Liver (tissue), 8 donors: ENCODE measurements at regions not wholly inside any gene's neighbourhood (a gene's known extent, or its start where the extent isn't known, plus 50 kb on each side); places are given as distances from the start of the nearest gene placed in this dataset.

Experiments
- DNase-seq: peaks from one replicate; pipeline ENCODE4 v3.0.0-alpha.2; 2017; ENCODE audit warnings: low spot score
- H3K27ac ChIP-seq, 2 donors: one replicate each; pipeline ENCODE4 v1.7.0; 2013; ENCODE audit warnings: inconsistent platforms in 2 of 2, low read length in 2 of 2, control low read depth in 1 of 2, low read depth in 1 of 2, mild to moderate bottlenecking in 1 of 2
- H3K27me3 ChIP-seq, 4 donors: one replicate each; pipeline versions ENCODE4 v1.6.1 to v1.7.0; 2013; ENCODE audit warnings: low read length in 3 of 4, inconsistent platforms in 1 of 4, mild to moderate bottlenecking in 1 of 4, moderate library complexity in 1 of 4; ENCODE audit not compliant: control insufficient read depth in 4 of 4, insufficient read depth in 4 of 4
- H3K36me3 ChIP-seq, 4 donors: one replicate each; pipeline versions ENCODE4 v1.6.1 to v1.7.0; 2013; ENCODE audit warnings: low read length in 3 of 4, mild to moderate bottlenecking in 3 of 4, low read depth in 1 of 4, moderate library complexity in 1 of 4; ENCODE audit not compliant: control insufficient read depth in 4 of 4, insufficient read depth in 3 of 4
- H3K4me1 ChIP-seq, 4 donors: one replicate each; pipeline versions ENCODE4 v1.6.1 to v1.7.0; 2013; ENCODE audit warnings: low read length in 3 of 4, mild to moderate bottlenecking in 3 of 4, moderate library complexity in 1 of 4; ENCODE audit not compliant: control insufficient read depth in 4 of 4, insufficient read depth in 4 of 4
- H3K4me3 ChIP-seq, 3 donors: one replicate each; pipeline versions ENCODE4 v1.6.1 to v1.7.0; 2013; ENCODE audit warnings: low read length in 3 of 3, control low read depth in 1 of 3, low read depth in 1 of 3, mild to moderate bottlenecking in 1 of 3
- H3K9ac ChIP-seq, 2 donors: one replicate each; pipeline ENCODE4 v1.7.0; 2013; ENCODE audit warnings: low read length in 2 of 2, mild to moderate bottlenecking in 2 of 2, moderate library complexity in 2 of 2, control low read depth in 1 of 2, low read depth in 1 of 2
- H3K9me3 ChIP-seq, 4 donors: one replicate each; pipeline versions ENCODE4 v1.6.1 to v1.7.0; 2013; ENCODE audit warnings: low read length in 3 of 4; ENCODE audit not compliant: control insufficient read depth in 4 of 4
- ATF3 ChIP-seq: IDR thresholded peaks from 2 replicates; pipeline ENCODE4 v1.6.1; 2016; ENCODE audit warnings: antibody characterized with exemption
- CTCF ChIP-seq: fragments of 150-350 bp; IDR thresholded peaks from 2 replicates; pipeline ENCODE4 v1.5.1; 2017; ENCODE audit warnings: improper control_type of control experiment, low read depth, low read length; ENCODE audit not compliant: missing input control
- EGR1 ChIP-seq, 2 donors: IDR thresholded peaks; 2 replicates each; pipeline ENCODE4 v1.6.1; 2016 to 2018; ENCODE audit warnings: antibody characterized with exemption in 2 of 2, low read depth in 2 of 2
- FOXA1 ChIP-seq: IDR thresholded peaks from 2 replicates; pipeline ENCODE4 v1.6.1; 2016; ENCODE audit warnings: antibody characterized with exemption
- FOXA2 ChIP-seq: IDR thresholded peaks from 2 replicates; pipeline ENCODE4 v1.6.1; 2016; ENCODE audit warnings: antibody characterized with exemption
- GABPA ChIP-seq, 2 donors: IDR thresholded peaks in 1 of 2; conservative IDR thresholded peaks in 1 of 2; 2 replicates each; pipeline ENCODE4 v1.6.1; 2016; ENCODE audit warnings: antibody characterized with exemption in 2 of 2, mild to moderate bottlenecking in 1 of 2, moderate library complexity in 1 of 2
- HNF4A ChIP-seq, 2 donors: conservative IDR thresholded peaks; 2 replicates each; pipeline ENCODE4 v1.6.1; 2016; ENCODE audit warnings: antibody characterized with exemption in 2 of 2, mild to moderate bottlenecking in 2 of 2
- HNF4G ChIP-seq: IDR thresholded peaks from 2 replicates; pipeline ENCODE4 v1.6.1; 2016; ENCODE audit warnings: antibody characterized with exemption
- JUND ChIP-seq, 2 donors: IDR thresholded peaks; 2 replicates each; pipeline ENCODE4 v1.6.1; 2016; ENCODE audit warnings: antibody characterized with exemption in 2 of 2
- MAX ChIP-seq: IDR thresholded peaks from 2 replicates; pipeline ENCODE4 v1.6.1; 2016; ENCODE audit warnings: antibody characterized with exemption
- NR2F2 ChIP-seq: IDR thresholded peaks from 2 replicates; pipeline ENCODE4 v1.6.1; 2016; ENCODE audit warnings: antibody characterized with exemption
- RAD21 ChIP-seq, 2 donors: IDR thresholded peaks; 2 replicates each; pipeline ENCODE4 v1.6.1; 2016; ENCODE audit warnings: antibody characterized with exemption in 2 of 2, mild to moderate bottlenecking in 2 of 2
- REST ChIP-seq: IDR thresholded peaks from 2 replicates; pipeline ENCODE4 v1.6.1; 2016; ENCODE audit warnings: antibody characterized with exemption, mild to moderate bottlenecking
- RXRA ChIP-seq, 2 donors: IDR thresholded peaks; 2 replicates each; pipeline ENCODE4 v1.6.1; 2017 to 2018; ENCODE audit warnings: antibody characterized with exemption in 2 of 2, mild to moderate bottlenecking in 1 of 2
- SP1 ChIP-seq: IDR thresholded peaks from 2 replicates; pipeline ENCODE4 v1.6.1; 2018; ENCODE audit warnings: antibody characterized with exemption, mild to moderate bottlenecking
- TAF1 ChIP-seq: conservative IDR thresholded peaks from 2 replicates; pipeline ENCODE4 v1.6.1; 2016; ENCODE audit warnings: antibody characterized with exemption, mild to moderate bottlenecking
- YY1 ChIP-seq: IDR thresholded peaks from 2 replicates; pipeline ENCODE4 v1.6.1; 2016; ENCODE audit warnings: antibody characterized with exemption, mild to moderate bottlenecking
- ZBTB33 ChIP-seq: IDR thresholded peaks from 2 replicates; pipeline ENCODE4 v1.6.1; 2016; ENCODE audit warnings: antibody characterized with exemption
- WGBS: extraction: QIAGEN DNeasy Blood & Tissue Kit; methylation state at CpG from one replicate; pipeline ENCODE4 v1.1.7; 2013; 5-methylcytosine and 5-hydroxymethylcytosine counted together
- donor health status: healthy.
- donor health status: healthy.
- donor health status: healthy.
- donor health status: healthy.
- donor health status: healthy.

- Histone ChIP-seq H3K9me3 (peaks cover 0 to 2% (median 0%) of the 10 kb centered on the region in 4 donors), H3K4me3 (no peak overlapping the region), H3K27me3 (no peaks in the 10 kb centered on the region), H3K9ac (no peak overlapping the region), H3K36me3 (no peaks in the 10 kb centered on the region), H3K4me1 (no peaks in the 10 kb centered on the region), H3K27ac (no peak overlapping the region)
- TF ChIP-seq HNF4A (conservative IDR thresholded peaks at IDR 0.05), result no peak
- TF ChIP-seq CTCF, result no peak
- TF ChIP-seq ZBTB33, result no peak
- no peak for TF ChIP-seq MAX
- no peak for TF ChIP-seq JUND (IDR thresholded peaks at IDR 0.05)
- no peak for TF ChIP-seq HNF4G
- no peak for TF ChIP-seq YY1
- TF ChIP-seq NR2F2, result no peak
- no peak for TF ChIP-seq GABPA (IDR thresholded peaks at IDR 0.05 in 1 of 2, conservative IDR thresholded peaks at IDR 0.05 in 1 of 2)
- no peak for DNase-seq
- WGBS, result 71% methylated on average over 6 of the region's 6 CpGs
Observed at GRCh38 chr19:30865511-30865910, 483.7 kb downstream of the TSHZ3 start.

GRCh38 chr19:30864391-30865215, 484.6 kb downstream of the TSHZ3 start:
- Histone ChIP-seq H3K4me1 (no peaks in the 10 kb centered on the region), H3K9ac (no peak overlapping the region), H3K36me3 (no peaks in the 10 kb centered on the region), H3K27ac (no peak overlapping the region), H3K4me3 (no peak overlapping the region), H3K9me3 (peaks cover 0 to 4% (median 0%) of the 10 kb centered on the region in 4 donors), H3K27me3 (no peaks in the 10 kb centered on the region)
- whole genome bisulfite sequencing, result 72% methylated on average over 13 of the region's 13 CpGs
- no peak for DNase-seq
- TF ChIP-seq MAX (no peak), YY1 (no peak), TAF1 (no peak), SP1 (no peak), ATF3 (no peak), FOXA1 (no peak), FOXA2 (no peak), EGR1 (IDR thresholded peaks at IDR 0.05; ENCODE audit: low read depth in 2 of 2) (no peak), GABPA (IDR thresholded peaks at IDR 0.05 in 1 of 2, conservative IDR thresholded peaks at IDR 0.05 in 1 of 2) (no peak), HNF4G (no peak), REST (no peak), ZBTB33 (no peak), CTCF (no peak), JUND (IDR thresholded peaks at IDR 0.05) (no peak), NR2F2 (no peak), HNF4A (conservative IDR thresholded peaks at IDR 0.05) (no peak), RAD21 (IDR thresholded peaks at IDR 0.05) (no peak), RXRA (IDR thresholded peaks at IDR 0.05) (no peak)
